ENCODE measurements at regions not wholly inside any gene's neighbourhood (a gene's known extent, or its start where the extent isn't known, plus 50 kb on each side); places are given as distances from the start of the nearest gene placed in this dataset.
"Not testable (repeated sequence)": the region's sequence is repeated elsewhere in the genome, so short reads cannot be mapped to it uniquely, and the experiment has no call there.

DNA sequence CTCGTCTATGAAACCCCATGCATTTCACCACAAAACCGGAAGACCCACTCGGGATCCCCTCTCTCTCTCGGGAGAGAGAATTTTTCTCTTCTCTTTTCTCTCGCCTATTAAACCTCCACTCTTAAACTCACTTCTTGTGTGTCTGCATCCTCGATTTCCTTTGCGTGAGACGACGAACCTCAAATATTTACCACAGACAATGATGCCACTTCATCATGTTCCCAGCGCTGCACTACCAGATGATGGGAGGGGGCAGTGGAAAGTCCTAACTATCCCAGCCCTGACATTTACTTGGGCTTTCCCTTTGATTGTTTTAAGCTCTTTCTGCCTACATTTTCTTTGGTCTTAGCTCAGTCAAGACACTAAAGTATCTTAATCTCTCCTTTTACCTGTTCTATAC is 906.7 kb downstream of the GRID1 start:
- DNase-seq (ENCODE audit: low spot score): no peak

DNA sequence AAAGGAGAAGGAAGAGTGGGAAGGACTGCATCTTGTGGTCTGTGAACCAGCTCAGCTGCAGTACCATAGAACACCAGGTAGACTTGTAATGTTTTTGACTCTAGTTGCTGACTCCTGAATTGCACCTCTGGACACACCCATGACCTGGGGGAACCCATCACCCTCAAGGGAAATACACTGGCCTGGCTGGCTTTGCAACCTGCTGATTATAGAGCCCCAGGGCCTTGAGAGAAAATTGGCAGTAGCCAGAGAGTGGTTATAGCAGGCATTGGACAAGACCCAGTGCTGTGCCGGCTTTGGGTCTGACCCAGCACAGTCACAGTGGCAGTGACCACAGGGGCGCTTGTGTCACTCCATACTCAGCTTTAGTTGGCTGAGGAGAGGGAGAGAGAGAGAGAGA is 902.3 kb downstream of the GRID1 start:
- no peak for DNase-seq (ENCODE audit: low spot score)

DNA sequence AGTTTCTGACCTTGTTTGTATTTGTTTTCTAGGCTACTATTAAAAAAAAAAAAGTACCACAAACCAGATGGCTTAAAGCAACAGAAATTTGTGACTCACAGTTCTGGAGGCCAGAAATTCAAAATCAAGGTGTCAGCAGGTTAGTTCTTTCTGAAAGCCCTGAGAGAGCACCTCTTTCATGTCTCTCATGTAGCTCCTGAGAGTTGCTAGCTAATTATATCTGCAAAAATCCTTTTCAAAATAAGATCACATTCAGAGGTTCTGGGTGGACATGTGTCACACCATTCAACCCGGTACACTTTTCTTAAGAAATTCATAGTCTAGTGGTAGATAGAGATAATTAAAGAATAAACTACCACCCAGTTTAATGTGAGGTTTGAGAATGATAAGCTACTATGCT is 888.6 kb downstream of the GRID1 start:
- DNase-seq (ENCODE audit: low spot score): no peak

DNA sequence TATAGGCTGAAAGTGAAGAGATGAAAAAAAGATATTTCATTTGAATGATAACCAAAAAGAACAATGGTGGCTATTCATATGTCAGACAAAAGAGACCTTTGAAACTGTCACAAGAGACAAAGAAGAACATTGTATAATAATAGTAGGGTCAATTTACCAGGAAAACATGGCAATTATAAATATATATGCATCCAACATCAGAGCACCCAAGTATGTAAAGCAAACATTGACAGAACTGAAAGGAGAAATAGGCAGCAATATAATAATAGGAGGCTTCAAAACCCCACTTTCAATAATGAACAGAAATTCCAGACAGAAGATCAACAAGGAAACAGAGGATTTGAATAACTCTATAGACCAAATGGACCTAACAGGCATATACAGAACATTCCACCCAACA is 876.2 kb downstream of the GRID1 start:
- DNase-seq (ENCODE audit: low spot score): peak; percentile 71

DNA sequence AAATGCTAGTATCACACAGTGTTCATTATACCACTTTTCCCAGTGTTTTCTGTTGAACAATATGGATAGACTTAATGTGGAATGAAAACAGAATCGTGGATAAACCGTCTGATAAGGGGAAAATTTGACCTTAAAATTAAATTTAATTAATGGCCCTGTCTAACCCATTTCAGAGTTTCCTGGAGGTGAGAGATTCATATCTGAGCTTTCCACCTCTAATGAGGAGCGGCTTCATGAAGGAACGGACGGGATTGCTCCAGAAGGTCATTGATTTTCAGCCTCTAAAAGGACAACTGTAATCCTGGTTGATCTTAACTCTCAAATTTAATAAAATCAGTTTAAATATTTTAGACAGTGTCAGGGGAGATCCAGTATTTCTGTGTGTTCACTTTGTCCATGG is 874.9 kb downstream of the GRID1 start:
- no peak for DNase-seq (ENCODE audit: low spot score)

DNA sequence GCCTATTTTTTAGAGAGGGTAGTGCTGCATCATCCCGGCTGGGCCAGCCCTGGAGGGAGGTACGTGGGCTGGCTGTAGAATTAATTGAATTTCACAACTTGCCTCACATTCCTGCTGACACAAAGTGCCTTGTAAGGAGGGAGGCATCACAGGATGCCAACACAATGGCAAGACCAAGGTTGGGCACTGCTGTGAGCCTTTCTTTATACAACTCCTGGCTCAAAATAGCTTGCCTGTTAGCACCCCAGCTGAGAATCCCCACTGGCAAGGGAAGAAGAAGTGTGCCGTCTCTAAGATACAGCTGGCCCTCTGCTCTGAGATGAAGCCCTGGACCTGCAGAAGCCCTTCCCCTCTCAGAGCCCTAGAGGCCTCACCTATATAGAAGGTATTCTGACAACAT is 873.9 kb downstream of the GRID1 start:
- no peak for DNase-seq (ENCODE audit: low spot score)

DNA sequence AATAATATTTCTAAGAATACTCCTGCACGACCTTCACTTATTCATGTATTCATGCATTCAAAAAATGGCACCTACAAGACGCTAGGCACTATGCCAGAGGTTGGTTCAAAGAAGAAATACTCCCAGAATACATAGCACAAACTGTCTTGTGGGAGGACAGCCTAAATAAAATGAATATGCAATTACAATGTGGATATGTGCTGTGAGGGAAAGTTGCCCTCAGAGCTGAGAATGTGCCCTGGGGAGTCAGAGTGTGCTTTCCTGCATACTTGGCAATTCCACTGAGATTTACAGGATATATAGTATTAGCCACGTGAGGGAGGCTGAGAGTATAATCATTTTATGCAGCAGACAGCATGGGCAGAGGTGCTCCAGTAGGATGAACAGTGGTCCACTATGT is 872.9 kb downstream of the GRID1 start:
- no peak for DNase-seq (ENCODE audit: low spot score)

DNA sequence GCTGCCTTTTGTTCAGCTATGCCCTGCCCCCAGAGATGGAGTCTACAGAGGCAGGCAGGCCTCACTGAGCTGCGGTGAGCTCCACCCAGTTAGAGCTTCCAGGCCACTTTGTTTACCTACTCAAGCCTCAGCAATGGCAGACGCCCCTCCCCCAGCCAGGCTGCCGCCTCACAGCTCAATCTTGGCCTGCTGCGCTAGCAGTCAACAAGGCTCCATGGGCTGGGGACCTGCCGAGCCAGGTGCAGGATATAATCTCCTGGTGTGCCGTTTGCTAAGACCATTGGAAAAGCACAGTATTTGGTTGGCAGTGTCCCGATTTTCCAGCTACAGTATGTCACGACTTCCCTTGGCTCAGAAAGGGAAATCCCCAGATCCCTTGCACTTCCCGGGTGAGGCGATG is 862.0 kb downstream of the GRID1 start:
- DNase-seq (ENCODE audit: low spot score): not testable (repeated sequence)

DNA sequence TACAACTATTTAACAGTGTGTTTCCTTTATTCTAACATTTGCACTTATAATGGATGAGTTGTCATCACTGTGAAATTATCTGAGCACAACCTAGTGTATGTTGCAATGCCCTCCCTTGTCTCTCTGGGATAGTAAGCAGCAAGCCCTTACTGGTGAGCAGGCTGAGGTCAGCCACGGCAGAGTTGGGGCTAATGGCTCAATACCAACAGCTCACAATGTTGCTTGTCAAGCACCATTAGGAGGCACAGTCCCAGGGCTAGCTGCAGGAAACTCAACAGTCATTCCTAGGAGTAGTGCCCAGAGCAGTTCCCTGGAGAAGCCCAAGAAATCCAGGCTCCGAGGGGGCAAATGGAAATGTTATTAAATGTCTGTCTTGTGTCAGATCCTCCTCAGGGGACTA is 858.4 kb downstream of the GRID1 start:
- no peak for DNase-seq (ENCODE audit: low spot score)

DNA sequence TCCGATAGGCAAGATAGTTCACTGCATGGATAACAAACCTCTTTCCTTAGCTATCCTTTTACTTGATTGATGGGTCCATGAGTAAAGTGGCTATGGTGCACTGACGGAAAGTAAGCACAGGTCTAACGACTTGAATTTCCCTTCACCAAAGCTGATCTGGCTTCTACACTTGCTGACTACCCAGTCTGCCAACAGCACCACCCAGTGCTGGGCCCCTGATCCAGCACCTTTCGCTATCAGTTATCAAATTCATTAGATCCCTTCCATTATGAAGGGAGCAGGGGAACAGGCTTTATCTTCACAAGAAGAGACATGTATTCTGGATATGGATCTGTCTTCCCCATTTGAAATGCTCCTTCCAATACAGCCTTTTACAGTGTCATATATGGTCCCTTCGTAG is 855.9 kb downstream of the GRID1 start:
- DNase-seq (ENCODE audit: low spot score): peak; percentile 17

DNA sequence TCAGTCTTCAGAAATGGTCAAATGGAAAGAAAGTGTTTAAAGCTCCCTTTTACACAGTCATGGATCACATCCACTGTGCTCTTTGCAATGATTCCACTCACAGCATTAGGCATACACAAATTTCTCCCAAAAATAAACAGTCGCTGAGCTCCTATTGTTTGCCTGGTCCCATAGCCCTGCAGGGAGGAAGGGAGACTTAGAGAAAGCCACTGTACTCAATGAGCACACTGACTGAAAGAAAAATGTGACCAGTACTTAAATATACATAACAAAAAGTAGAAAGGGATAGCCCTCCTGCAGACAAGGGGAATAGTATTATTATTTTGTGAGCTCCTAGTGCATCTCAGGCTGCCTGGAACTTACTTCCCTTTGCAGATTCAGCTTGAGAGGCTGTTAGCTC is 853.2 kb downstream of the GRID1 start:
- DNase-seq (ENCODE audit: low spot score): no peak

DNA sequence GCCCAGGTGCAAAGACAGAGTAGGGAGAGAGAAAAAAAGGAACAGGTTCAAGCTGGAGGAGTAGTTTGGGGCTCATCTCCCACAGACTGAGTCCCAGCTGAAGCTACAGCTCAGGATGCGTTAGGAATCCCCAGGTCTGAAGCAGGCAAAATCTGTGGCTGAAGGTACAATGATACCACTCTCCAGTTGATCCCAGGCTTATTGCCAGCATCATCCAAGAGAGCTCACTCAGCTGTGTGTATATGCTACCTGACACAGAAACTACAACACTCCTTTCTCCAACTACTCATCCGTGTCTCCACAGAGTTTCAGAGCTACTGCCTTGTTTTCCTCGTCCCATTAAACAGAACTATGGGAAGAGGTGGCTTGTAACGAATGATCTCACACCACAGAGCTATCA is 851.3 kb downstream of the GRID1 start:
- DNase-seq (ENCODE audit: low spot score): no peak

DNA sequence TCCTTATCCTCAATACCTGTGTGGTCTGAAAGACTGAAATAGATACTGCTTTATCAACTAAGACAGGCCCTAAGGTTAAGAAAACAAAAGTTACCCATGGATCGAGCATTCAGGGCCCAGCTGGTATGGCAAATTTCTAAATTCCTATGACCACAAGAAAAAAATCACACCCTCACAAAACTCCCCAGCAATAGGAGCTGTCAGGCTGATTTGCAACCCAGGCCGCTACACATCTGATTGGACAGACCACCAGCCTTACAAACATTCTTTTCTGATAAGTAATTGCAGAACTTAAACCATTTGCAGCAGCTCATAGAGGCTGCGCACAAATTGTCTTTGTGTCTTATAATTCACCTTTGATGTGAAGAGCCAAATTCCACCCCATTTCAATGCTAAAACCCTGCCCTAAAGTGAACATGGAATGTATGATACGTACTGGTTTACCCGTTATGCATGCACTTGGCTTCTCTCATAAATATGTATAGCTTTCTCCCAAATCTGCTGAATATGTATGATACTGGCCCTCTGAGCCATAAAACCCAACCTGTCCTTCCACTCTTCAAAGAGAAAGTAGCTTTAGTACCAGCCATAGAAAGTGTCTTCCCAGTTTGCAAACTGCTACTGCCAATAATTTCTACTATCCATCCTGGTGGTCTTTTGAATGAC is 842.5 kb downstream of the GRID1 start:
- DNase-seq (ENCODE audit: low spot score): no peak

DNA sequence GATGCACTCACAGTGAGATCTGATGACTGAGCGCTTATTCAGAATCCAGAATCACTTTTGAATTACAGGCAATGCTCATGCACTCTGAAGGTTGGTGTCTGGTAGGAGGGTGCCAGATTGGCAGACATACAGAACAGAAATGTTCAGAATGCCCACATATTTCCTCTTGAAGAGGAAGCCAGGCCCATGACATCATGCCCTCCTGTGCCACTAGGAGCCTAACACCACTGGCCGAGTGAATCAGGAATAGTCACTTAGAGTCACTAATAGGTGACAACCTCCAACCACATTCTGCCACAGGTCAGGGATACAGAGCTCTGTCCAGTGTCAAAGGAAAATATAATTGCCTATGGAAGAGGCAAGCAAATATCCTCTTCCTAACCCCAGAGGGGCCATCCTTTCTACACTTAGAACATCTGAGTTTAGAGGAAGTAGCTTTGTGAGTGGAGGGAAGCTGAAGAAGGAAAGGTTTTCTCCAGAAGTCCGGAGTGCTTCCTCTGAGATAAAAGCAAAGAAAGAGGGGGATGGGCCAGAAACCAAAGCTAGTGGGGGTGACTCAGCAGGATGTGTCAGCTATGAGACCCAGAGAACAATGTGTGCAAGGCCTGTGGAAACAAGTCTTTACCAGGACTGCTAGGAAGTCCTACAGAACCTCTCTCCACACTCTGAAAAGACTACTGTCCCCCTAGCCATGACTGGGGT is 838.8 kb downstream of the GRID1 start:
- DNase-seq (ENCODE audit: low spot score): no peak

DNA sequence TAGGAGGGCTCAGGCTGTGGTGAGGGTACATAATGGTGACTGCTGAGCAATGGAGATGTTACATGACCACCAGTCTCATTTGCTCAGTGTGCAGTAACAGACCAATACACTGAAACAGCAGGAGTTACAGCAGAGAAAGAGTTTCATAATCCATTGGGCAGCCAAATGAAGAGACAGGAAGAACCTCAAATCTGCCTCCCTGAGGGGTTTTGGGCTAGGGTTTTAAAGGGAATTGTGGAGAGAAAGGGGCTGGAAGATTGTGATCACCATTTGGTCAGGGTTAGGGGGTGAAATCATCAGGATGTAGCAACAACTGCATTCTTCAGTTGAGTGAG is 838.3 kb downstream of the GRID1 start:
- no peak for DNase-seq (ENCODE audit: low spot score)

DNA sequence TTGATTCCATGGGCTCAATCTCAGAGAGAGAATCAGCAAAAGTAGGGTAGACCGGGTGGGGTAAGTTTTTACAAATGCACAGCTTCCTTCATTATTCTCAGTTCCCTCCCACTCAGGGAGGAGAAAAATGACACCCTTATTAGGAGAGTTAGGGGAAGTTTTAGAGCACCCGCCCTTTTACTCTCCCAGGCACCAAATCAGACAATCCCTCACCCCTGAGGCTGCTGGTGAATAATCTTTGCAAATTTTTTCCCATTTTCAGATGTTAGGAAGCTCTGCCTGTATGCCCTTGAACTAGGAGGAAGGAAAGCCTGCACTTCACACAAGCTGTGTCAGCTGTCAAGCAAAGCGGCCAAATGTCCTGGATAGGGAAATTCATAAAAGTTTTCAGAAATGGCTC is 834.9 kb downstream of the GRID1 start:
- peak; percentile 9 for DNase-seq (ENCODE audit: low spot score)

DNA sequence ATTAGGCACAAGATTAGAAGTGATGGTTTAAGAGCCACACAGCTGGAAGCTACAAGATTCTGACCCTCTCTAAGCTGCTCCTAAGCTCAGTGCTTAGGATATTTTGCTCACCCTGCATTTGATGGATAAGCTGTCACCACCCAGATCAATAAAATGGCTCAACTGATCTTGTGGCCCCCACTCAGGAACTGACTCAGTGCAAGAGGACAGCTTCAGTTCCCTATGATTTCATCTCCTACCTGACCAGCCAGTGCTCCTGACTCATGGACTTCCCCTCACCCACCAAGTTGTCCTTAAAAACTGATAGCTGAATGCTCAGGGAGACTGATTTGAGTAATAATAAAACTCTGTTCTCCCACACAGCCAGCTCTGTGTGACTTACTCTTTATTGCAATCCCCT is 833.8 kb downstream of the GRID1 start:
- no peak for DNase-seq (ENCODE audit: low spot score)

DNA sequence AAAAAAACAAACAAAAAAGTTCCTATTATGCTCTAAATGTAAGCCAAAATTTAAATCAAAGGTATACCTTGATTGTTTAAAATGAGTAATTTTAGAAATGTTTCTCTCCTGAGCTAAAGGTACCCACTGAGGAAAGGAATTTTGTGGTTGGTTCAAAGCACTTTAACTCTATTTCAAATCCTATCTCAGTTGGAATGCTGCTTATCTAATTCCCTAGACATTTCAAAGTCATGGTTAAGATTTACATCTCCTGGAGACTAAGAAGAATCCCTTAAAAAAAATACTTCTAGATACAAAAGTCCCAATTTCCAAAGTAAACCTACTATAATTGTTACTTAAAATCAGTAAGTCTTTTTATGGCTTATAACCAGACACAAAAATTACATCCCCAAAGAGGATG is 830.7 kb downstream of the GRID1 start:
- no peak for DNase-seq (ENCODE audit: low spot score)

DNA sequence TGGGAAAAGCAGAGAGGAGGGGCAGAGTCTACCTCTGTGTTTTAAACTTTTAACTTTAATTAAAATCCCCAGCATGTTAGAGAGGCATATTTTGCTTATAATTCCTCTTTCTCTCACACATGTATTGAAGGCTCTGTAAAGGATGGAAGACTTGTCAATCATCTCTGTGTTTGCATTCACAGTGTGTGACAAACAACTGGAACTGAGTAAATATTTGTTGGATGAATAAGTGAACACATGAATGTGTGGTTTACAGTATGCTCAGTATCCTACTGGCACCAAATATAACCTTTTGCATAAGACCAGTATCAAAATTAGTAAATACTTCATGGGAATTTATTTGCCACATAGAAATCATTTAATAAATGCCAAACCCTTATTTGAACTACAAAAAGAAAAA is 829.0 kb downstream of the GRID1 start:
- DNase-seq (ENCODE audit: low spot score): no peak

DNA sequence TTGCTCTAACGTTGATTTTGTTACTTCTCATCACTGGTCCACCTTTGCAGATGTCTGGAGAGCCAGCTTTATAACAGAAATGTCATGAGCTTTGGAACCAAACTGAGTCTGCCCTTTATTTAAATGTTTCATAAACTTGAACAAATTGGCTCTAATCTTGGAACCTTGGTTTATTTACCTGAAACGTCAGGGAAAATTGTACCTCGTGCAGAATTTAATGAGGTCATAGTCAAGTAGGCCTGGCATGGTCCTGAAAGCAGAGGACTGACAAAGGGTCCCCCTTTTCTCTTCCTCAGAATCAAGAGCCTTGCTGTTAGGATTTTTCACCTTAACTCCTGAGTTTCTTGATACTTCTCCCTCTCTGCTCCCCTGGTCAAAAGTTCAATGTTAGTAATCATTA is 828.0 kb downstream of the GRID1 start:
- no peak for DNase-seq (ENCODE audit: low spot score)

DNA sequence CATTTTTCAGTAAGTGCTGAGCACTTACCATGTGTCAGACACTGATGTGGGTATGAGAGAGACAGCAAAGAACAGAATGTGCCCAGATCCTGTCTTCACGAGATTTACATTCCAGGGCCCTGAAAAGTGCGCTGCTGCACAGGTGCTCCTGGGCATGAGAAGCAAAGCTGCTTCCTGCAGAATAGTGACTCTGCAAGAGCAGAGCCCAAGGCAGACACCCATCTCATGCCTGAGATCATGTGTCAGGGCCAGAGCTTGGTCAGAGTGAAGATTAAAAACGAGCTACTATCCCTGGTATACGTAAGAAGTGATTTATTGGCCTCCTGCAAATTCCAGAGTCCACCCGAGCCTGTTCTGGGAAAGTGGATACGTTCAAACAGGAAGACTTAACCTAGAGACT is 824.4 kb downstream of the GRID1 start:
- no peak for DNase-seq (ENCODE audit: low spot score)

DNA sequence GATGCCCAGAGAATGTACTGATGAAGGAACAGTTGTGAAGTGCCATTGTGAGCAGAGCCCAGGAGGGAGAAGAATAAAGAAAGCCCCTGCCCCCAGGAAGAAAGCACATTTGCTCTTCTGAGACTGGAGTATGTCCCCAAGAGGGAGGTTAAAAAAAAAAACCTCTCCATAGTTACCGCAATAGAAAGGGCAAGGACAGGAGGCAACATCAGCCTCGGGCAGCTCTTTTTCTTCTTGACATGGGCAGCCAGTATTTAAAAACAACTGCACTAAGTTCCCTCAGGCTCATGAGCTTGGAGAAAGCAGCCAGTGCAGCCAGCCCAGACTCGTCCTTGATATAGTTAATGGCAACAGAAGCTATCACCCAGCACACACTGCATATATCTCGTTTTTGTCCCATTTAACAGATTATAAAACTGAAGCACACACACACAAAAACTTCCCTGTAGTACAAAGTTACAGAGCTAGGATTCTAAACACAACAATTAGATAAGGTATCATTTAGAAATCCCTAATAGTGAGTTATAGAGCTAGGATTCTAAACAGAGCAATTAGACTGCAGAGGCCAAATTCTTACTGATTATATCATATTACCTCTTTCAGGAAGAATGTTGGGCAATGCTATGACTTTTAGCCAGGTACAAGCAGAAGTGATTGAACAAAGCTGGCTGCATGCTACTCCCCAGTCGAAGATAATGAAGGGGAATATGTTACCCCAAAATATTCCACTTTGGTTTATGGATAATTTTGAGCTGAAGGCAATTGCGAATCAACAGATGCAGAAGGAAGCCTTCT is 823.5 kb downstream of the GRID1 start:
- DNase-seq (ENCODE audit: low spot score): no peak

DNA sequence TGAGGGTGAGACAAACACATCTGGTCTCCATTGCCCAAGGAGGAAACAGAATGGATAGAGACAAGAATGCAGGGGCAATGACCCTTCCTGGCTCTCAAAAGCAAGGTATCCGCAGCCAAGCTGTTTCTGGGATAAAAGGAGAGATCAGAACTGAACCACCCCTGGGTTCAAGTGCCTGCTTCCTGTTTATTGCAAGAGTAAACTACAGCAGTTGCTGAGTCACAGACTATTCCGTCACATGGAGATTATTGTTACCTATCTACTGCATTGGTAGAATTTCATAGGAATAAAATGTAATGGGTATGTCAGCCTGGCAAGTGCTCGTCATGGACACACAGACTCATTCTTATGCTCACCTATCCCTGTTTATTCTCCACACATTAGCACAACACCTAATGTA is 821.6 kb downstream of the GRID1 start:
- DNase-seq (ENCODE audit: low spot score): no peak

DNA sequence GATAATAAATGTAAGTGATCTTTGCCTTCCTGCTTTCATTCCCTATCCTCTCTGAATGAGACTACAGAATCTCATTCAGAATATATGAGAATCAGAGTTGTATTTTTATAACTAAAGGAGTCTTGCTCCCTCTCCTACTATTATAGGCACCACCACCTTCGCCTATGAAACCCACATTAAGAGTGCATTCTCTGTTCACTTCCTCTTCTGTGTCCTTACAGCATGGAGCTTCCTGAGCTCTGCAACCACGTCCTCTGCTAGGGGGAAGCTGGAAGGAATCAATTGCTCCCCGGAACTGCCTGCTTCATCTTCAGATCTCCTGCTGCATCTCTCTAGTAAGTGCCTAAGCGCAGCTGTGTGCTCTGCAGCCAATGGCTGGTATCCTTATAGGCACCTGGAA is 820.7 kb downstream of the GRID1 start:
- no peak for DNase-seq (ENCODE audit: low spot score)
